ENCODE measurements at regions not wholly inside any gene's neighbourhood (a gene's known extent, or its start where the extent isn't known, plus 50 kb on each side); places are given as distances from the start of the nearest gene placed in this dataset.
"Not testable (repeated sequence)": the region's sequence is repeated elsewhere in the genome, so short reads cannot be mapped to it uniquely, and the experiment has no call there.

DNA sequence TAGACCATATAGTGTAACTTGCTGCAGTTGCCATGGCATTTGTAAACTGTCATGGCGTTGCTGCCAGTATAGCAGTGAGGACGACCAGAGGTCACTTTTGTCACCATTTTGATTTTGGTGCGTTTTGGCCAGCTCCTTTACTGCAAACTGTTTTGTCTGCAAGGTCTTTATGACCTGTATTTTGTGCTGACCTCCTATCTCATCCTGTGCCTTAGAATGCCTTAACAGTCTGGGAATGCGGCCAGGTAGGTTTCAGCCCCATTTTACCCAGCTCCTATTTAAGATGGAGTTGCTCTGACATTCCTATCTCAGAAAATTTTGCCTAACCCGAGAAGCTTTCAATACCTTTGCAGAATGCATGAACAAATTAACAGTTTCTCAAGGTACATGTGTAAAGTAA lies 914.4 kb upstream of the ACO1 start:
- no peak for DNase-seq

DNA sequence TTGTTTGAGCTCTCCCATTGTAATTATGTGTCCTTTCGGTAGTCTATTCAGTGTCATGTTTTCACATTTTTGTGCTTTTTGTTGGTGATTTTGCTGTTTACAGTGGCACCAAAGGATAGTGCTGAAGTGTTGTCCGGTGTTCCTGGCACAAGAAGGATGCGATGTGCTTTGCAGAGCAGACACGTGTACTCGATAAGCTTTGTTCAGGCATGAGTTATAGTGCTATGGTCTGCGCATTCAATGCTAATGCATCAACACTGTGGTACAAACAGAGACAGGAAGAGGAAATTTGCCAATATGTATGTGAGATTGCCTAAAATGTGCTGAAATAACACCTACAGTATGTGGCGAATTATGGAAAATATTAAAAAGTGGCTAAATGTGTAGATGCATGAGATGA lies 913.4 kb upstream of the ACO1 start:
- DNase-seq, result no peak

DNA sequence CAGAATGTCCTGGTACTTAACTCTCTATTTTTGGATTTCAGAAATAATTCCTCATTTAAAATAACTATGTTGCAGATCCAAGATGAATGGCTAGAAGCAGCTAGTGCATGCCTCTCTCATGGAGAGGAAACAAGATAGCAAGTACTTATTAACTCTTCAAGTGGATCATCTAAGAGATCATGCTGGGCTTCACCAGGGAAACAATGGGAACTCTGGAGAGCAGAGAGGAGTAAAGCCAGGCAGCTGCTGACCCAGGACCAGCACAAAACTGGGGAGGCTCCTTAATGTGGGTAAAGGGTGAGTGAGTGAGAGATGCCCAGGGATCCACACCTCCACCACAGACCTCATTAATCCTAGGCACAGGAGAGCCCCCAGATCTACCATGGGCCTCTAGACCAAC lies 897.8 kb upstream of the ACO1 start:
- DNase-seq, result no peak

DNA sequence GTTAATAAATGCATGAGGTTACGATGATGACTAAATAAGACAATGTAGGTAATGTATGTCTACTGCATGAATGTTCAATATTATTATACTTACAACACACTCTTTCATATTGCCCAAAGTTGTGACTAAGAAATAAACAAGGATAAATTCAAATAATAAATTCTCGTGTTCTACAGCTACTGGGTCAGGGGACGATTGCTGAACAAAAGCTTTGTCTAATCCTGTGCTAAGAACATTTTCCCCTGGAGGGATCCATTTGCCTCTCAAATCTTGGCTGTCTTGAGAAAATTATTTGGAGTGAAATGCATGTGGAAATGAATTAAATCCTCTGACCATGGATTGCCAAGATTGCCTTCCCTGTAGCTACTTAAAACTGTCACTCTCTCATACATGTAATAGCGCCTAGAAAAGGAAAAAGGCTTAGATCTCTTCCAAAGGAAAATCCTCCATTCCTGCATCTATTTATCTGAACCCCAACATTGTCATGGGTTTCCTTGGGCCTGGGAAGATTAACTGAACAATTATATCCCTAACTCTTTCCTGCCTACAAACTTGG lies 893.8 kb upstream of the ACO1 start:
- DNase-seq, result no peak

DNA sequence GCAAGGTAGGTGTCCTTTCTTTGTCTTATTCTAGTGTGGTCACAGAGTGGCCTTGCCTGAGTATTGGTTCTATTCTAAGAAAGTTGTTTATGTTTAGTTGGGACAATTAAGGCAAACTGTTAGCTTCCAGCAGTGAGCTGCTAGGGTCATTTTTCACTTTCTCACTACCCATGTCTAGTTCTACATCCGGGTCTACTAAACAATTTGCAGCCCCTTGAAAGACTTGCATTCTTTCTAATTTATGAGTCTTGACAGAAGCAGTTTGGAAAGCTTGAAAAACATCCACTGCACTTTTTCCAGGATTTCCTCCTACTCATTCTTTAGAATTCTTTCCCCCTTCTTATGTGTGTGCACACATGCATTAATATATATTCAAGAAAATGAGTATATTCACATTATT lies 892.2 kb upstream of the ACO1 start:
- DNase-seq, result no peak

DNA sequence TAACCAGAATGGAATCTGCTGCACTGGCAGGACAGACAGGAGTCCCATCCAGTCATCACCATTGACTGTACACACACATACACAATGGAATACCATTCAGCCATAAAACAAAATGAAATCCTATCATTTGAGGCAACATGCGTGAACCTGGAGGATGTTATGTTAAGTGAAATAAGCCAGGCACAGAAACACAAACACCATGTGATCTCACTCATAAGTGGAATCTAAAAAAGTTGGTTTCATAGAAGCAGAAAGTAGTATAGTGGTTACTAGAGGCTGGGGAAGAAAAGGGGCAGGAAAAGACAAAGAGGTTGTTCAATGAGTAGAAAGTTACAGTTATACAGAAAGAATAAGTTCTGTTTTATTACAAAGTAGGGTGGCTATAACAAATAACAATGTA lies 884.0 kb upstream of the ACO1 start:
- DNase-seq, result no peak

DNA sequence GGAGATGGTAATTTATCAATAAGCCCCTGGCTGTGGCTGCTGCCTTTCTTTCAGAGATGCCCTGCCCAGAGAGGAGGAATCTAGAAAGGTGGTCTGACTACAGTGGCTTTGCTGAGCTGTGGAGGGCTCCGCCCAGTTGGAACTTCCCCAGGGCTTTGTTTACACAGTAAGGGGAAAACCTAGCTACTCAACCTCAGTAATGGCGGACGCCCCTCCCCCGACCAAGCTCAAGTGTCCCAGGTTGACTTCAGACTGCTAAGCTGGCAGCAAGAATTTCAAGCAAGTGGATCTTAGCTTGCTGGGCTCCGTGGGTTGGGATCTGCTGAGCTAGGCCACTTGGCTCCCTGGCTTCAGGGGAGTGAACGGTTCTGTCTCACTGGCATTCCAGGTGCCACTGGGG lies 865.4 kb upstream of the ACO1 start:
- DNase-seq, result no peak

DNA sequence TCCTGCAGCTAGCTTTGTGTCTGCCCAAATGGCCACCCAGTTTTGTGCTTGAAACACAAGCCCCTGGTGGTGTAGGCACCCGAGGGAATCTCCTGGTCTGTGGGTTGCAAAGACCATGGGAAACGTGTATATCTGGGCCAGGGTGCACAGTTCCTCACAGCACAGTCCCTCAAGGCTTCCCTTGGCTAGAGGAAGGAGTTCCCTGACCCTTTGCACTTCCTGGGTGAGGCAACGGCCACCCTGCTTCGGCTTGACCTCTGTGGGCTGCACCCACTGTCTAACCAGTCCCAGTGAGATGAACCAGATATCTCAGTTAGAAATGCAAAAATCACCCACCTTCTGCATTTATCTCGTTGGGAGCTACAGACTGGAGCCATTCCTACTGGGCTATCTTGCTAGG lies 865.0 kb upstream of the ACO1 start:
- DNase-seq, result no peak

DNA sequence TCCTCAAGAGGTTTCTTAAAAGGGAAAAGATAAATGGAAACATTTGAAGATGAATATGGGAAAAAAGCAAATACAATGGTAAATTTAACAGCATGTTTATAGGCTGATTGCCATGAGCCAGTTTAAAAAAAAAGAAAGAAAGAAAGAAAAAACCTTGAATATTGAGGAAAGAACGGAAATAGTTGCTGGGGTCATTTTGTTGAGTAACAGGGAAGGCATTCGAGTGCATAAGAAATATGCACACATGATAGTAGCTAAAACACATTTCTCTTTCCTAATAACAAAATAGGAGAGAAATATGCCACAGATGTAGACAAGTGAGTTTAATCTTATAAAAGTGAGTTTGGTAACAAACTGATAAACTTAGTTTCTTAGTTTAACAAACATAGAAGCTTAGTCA lies 864.6 kb upstream of the ACO1 start:
- DNase-seq, result no peak

DNA sequence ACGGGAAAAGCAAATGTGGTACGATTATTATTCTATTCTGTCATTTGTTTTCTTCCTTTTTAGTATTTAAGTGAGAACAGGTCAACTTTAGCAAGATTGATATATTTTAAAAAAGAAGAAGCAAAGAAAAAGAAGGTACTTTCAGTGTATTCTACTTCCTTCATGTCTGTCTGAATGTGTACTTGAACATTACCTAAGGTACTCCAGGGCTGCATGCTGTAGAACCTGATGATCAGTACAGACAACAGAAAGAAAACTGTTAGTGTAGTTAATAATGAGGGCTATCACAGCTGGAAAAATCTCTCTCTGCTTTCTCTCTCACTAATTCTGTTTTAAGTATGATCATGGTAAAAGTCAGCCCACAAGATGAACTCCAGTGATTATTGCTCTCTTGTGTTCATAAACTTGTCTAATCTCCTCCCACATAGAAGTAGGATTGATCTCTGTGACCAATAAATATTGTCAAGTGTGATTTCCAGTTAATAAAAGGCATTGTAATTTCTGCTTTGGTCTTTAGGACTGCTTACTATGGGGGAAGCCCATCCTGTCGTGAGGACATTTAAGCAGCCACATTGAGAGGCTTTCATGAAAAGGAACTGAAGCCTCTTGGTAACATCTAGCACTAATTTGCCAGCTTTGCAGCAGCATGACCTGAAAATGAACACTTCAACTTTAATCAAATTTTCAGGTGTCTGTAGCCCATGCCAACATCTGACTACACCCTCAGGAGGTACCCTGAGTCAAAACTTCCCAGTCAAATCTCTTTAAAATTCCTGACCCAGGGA lies 864.0 kb upstream of the ACO1 start:
- DNase-seq, result no peak

DNA sequence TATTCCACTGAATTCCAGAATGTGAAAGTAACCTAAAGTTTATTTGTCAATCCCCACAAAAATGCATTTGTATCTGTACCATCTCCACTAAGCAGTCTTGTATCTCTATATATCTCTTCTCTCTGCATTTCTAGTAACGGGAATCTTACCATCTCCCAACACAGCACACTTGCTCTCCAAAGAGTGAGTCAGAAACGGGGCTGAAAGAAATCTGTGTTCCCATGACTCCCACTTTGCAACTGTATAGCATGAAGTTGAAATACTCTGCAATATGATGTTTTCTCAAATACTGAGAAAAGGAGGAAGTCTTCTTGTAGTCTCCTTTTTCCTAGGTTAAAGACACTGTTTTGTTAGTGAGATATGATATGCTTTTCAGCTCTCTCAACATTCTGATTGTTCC lies 848.8 kb upstream of the ACO1 start:
- DNase-seq, result no peak

DNA sequence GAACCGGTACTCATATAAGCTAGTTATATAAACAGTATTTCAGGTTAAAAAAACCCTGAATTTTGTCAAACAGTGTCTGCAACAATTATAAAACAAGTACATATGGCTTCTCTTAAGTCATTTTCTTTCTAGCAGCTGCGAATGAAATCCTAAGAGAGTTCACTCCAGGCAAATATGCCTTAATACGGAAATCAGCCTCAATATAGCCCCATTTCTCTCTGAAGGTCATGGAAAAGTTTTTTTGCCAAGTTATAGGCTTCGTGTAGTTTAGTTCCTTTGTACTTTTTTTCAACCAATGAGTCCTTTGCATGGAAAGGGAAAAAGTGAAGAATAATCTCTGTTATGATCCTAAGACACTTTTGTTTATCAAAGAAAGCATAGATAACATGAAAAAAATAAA lies 848.0 kb upstream of the ACO1 start:
- DNase-seq, result no peak

DNA sequence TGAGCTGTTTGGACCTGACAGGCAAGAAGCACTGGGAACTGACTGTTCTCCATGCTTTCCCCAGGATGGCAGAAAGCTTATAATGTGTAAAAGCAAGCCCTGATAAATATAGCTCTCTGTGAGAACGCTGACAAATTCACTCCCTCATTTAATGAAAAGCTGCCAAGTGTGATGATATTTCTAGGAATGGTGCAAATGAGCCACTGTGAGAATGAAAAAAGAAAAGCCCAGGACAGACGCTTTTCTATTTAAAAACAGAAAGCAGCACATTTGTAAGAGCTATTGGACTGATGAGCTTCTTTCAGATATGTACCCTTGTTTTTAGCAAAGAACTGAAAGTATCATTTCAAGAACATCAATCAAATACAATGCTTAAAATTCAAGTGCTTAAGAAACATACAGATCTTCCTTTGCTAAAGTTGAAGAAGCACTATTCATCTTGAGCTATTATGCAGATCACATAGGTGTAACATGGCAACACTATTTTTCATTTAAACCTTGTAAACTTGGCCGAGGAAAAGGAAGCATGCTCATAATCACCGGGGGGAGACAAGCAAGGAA lies 842.6 kb upstream of the ACO1 start:
- DNase-seq, result no peak

DNA sequence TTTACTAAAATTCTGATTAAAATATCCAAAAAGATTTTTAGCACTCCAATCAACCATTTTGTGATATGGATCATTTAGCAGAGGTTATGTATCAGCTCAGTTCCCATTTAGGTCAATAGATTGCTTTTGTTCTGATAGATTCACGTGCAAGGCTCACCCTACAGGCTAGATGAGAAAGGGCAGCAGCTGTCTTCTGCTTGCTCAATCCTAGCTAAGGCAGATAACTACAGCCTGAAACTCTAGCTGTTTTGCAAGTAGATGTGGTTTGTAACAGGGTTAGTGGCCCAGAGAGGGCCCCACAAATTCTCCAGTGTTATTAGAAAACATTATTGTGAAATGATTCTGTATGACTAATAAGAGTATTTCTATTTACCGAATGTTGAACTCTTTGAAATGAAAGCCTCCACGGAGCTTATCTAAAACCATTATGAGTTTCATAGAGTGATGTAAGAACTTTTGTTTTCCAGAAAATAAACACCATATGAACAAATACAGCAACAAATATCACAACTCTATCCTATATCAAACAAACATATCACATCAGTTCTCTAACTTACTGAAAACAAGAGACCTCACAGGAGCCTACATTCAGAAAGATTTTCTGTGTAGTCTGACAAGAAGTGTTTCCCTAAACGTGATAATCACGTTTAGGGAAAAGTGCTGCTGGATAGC lies 841.9 kb upstream of the ACO1 start:
- DNase-seq, result peak; percentile 2

DNA sequence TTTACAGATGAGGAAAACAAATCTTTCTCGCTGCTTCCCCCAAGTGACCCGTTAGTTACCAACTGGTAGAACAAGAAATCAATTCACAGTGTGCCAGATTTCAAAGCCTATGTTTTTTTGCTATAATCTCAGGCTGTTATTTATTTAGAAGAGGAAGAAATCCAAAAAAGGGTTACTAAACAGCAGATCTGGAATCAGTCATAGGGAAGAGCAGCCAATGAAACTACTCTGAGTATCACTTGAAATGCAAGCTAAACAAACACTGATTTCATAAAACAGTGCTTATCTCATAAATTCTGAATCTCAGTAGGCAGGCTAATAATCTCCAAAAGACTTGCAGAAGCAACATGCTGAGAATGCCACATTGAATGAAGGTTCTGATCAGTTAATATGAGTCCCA lies 829.5 kb upstream of the ACO1 start:
- no peak for DNase-seq

DNA sequence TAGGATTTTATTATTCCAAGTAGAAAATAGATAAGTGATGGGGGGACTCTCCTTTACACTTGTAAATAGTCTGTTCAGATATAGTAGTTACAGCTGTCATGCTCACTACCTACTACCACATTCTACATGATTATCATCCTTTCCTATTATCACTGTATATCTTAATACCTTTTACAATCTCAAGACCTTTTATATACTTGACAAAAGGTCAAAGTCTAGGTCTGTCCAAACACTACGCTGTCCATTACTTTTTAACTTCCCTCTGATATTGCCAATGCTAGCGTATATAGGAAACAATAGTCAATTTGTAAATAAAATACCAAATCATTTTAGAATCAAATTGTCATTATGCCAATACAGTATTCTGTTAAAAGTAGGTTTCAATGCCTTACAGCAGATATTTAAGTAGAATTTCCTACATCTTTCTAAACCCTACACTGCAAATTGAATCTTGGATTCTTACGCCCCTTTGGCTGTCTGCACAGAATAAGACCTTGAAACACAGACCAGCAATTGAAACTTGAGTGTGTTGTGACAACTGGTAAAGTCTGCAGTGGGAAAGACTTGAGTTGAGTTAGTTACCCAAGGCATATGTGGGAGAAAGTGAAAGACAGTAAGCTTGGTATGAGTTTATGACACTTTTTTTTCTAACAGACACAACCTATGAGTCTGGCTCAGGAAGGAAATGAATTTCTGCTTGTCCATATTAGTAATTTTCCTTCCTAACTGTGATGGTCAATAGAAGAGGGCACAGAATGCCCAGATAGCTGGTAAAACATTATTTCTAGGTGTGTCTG lies 827.6 kb upstream of the ACO1 start:
- DNase-seq, result no peak

DNA sequence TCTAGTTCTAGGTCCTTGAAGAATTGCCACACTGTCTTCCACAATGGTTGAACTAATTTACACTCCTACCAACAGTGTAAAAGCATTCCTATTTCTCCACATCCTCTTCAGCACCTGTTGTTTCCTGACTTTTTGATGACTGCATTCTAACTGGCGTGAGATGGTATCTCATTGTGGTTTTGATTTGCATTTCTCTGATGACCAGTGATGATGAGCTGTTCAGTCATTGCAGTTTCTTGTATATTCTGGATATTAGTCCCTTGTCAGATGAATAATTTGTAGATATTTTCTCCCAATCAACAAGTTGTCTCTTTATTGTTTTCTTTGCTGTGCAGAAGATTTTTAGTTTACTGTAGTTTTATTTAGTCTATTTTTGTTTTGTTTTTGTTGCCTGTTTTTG lies 812.3 kb upstream of the ACO1 start:
- DNase-seq, result not testable (repeated sequence)

DNA sequence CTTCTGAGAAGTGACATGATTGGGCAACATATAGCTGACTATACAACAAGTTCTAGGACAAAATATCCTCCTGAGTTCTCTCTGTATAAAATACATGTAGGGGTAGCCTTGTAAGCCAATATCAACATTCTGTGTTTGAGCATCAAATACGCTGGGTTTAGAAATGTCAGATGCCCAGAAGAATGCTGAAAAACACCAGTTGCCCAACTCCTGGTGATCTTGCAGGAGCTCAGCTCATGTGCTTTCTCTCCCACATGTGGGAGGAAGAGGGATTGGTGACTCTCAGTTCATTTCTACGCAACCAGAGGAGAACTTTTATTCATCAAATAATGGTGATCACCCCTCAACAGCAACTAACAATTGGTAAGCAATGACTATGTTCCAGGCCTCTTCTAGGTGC lies 810.9 kb upstream of the ACO1 start:
- no peak for DNase-seq

DNA sequence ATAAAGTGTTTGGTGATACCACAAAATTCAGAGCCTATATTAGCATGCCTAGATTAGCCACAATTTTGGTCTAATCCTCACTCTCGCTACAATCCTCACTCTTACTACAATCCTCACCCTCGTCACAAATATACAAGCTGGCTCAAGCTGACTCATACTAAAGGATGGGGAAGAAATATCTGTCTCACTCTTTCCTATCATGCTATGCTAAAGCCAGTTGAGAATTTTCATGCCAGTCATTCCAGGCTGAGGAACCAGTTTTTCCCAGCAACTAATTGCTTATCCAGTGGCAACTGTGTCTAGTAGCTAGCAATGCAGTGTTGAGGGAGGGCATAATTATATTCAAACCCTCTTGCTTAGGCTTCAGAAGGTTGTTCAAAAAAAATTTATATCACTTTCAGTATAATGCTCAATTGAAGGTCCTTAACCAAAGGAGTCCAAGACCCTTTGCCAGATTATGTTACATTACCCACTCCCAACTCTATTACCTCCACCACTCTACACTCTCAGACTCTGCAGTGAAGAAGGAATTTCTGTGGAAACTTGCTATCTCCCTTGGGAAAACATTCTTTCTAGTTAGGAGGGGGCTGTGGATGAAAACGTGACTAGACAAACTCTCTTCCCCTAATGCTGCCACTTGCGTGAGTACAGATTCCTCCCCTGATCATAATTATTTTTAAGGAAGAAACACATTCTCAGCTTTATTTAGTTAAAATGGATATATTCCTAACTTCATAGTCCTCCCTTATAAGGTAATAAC lies 810.3 kb upstream of the ACO1 start:
- DNase-seq, result no peak

DNA sequence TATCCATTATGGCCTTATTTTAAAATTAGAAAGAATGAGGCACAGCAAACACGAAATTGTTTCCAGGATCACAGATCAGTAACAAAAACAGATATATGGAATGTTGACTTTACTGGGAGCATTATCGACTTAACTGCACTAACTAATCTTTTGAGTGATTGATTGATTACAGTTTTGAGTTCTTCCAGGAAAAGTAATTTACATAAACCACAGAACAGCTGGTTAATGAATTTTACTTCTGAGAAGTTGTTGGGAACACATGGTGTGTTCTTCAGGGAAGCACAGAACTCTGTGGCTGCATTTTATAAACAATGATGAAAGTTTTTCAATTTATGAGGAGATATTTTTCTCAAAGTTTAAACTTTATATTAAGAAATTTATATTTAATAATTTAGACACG lies 802.4 kb upstream of the ACO1 start:
- no peak for DNase-seq

DNA sequence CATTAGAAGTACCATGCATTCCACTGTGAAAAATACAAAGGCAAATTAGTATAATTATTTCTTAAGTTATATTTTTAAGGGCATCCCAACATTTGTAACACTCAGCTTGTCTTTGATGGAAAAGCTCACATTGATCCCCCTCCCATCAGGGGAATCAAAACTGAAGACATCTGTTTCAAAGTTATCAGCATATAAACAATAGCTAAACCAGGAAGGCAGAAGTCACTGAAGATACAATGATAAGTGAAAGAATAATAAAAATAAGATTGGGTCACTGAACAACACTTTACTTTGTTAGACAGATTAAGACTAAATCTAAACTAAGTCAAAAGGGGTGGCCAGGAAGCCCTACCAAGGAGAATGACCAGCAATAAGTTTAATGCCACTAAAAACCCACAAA lies 801.9 kb upstream of the ACO1 start:
- DNase-seq, result no peak

DNA sequence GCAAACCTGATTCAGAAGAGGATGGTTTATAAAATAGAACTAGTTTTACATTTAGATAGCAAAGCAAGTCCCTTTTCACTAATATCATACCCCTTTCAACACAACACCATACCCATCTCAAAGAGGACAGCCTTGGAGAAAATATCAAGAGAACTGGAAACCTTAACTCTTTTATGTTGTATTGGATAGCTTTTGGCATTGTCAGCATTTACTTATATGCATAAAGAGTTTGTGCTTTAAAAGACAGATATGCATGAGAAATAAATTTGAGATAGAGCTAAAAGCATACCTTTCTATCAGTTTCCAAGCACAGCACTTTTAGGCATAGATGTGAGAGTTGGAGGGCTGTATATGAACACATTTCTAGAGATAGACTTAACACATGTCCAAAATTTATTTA lies 799.3 kb upstream of the ACO1 start:
- DNase-seq, result no peak

DNA sequence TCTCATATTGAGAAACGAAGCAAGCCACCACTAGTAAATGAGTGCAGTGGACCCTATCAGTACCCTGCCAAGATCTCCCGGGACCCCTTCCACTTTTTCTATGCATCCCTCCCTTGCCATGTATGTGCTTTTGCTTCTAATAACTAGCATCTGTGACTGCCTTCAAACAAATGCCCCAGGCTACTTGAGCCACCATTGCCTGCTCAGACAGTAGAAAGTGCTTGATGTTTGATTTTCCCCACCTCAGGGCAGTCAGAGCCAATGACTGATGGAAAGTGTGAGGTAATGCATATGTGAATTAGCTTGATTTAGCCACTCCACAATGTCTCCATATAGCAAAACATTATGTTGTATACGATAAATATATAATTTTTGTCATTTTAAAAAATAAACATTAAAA lies 797.3 kb upstream of the ACO1 start:
- DNase-seq, result no peak
